ENCODE measurements at regions not wholly inside any gene's neighbourhood (a gene's known extent, or its start where the extent isn't known, plus 50 kb on each side); places are given as distances from the start of the nearest gene placed in this dataset.
"Not testable (repeated sequence)": the region's sequence is repeated elsewhere in the genome, so short reads cannot be mapped to it uniquely, and the experiment has no call there.

GRCh38 chr5:72697622-72698021 is 118.8 kb upstream of the TNPO1 start:
- in situ Hi-C loops (cut with HindIII; ENCODE audit: low pct_unique_long_range_greater_than_20kb, low sequenced_read_pairs) = no loop called here

GRCh38 chr5:72695659-72696058 is 120.8 kb upstream of the TNPO1 start:
- in situ Hi-C loops (cut with HindIII; ENCODE audit: low pct_unique_long_range_greater_than_20kb, low sequenced_read_pairs) = no loop called here
- no peak for DNase-seq (ENCODE audit: low read depth, low spot score)

More at GRCh38 chr5:72697622-72698021, 118.8 kb upstream of the TNPO1 start:
- no peak for DNase-seq (ENCODE audit: low read depth, low spot score)

- in situ Hi-C loops (cut with HindIII; ENCODE audit: low pct_unique_long_range_greater_than_20kb, low sequenced_read_pairs) = no loop called here
- no peak for DNase-seq (ENCODE audit: low read depth, low spot score)
Observed at GRCh38 chr5:72694856-72695255, 121.6 kb upstream of the TNPO1 start.

GRCh38 chr5:72693546-72694205 is 122.8 kb upstream of the TNPO1 start:
- DNase-seq (ENCODE audit: low read depth, low spot score) = no peak
- in situ Hi-C loops (cut with HindIII; ENCODE audit: low pct_unique_long_range_greater_than_20kb, low sequenced_read_pairs) = no loop called here

GRCh38 chr5:72692651-72693442 is 123.6 kb upstream of the TNPO1 start:
- in situ Hi-C loops (cut with HindIII; ENCODE audit: low pct_unique_long_range_greater_than_20kb, low sequenced_read_pairs) = no loop called here
- no peak for DNase-seq (ENCODE audit: low read depth, low spot score)

GRCh38 chr5:72692231-72692637 is 124.2 kb upstream of the TNPO1 start:
- in situ Hi-C loops (cut with HindIII; ENCODE audit: low pct_unique_long_range_greater_than_20kb, low sequenced_read_pairs) = no loop called here
- DNase-seq (ENCODE audit: low read depth, low spot score) = no peak

GRCh38 chr5:72691751-72692150 is 124.7 kb upstream of the TNPO1 start:
- in situ Hi-C loops (cut with HindIII; ENCODE audit: low pct_unique_long_range_greater_than_20kb, low sequenced_read_pairs) = no loop called here

GRCh38 chr5:72688916-72689315 is 127.5 kb upstream of the TNPO1 start:
- DNase-seq (ENCODE audit: low read depth, low spot score) = no peak
- in situ Hi-C loops (cut with HindIII; ENCODE audit: low pct_unique_long_range_greater_than_20kb, low sequenced_read_pairs) = no loop called here

More at GRCh38 chr5:72691751-72692150, 124.7 kb upstream of the TNPO1 start:
- DNase-seq (ENCODE audit: low read depth, low spot score) = no peak

- in situ Hi-C loops (cut with HindIII; ENCODE audit: low pct_unique_long_range_greater_than_20kb, low sequenced_read_pairs) = no loop called here
- DNase-seq (ENCODE audit: low read depth, low spot score) = no peak
Observed at GRCh38 chr5:72687288-72687687, 129.2 kb upstream of the TNPO1 start.

GRCh38 chr5:72682561-72682960 is 133.9 kb upstream of the TNPO1 start:
- DNase-seq (ENCODE audit: low read depth, low spot score) = no peak
- in situ Hi-C loops (cut with HindIII; ENCODE audit: low pct_unique_long_range_greater_than_20kb, low sequenced_read_pairs) = no loop called here

GRCh38 chr5:72681781-72682180 is 134.7 kb upstream of the TNPO1 start:
- no peak for DNase-seq (ENCODE audit: low read depth, low spot score)
- in situ Hi-C loops (cut with HindIII; ENCODE audit: low pct_unique_long_range_greater_than_20kb, low sequenced_read_pairs) = no loop called here

GRCh38 chr5:72677447-72677846 is 139.0 kb upstream of the TNPO1 start:
- no peak for DNase-seq (ENCODE audit: low read depth, low spot score)
- in situ Hi-C loops (cut with HindIII; ENCODE audit: low pct_unique_long_range_greater_than_20kb, low sequenced_read_pairs) = no loop called here

- DNase-seq (ENCODE audit: low read depth, low spot score); in situ Hi-C loops (cut with HindIII; ENCODE audit: low pct_unique_long_range_greater_than_20kb, low sequenced_read_pairs): not testable (repeated sequence)
Observed at GRCh38 chr5:72676831-72677230, 139.6 kb upstream of the TNPO1 start.

- in situ Hi-C loops (cut with HindIII; ENCODE audit: low pct_unique_long_range_greater_than_20kb, low sequenced_read_pairs) = no loop called here
- no peak for DNase-seq (ENCODE audit: low read depth, low spot score)
Observed at GRCh38 chr5:72673623-72674022, 142.8 kb upstream of the TNPO1 start.

- no peak for DNase-seq (ENCODE audit: low read depth, low spot score)
- in situ Hi-C loops (cut with HindIII; ENCODE audit: low pct_unique_long_range_greater_than_20kb, low sequenced_read_pairs) = no loop called here
Observed at GRCh38 chr5:72673180-72673579, 143.3 kb upstream of the TNPO1 start.

GRCh38 chr5:72667708-72668107 is 148.8 kb upstream of the TNPO1 start:
- in situ Hi-C loops (cut with HindIII; ENCODE audit: low pct_unique_long_range_greater_than_20kb, low sequenced_read_pairs) = no loop called here
- no peak for DNase-seq (ENCODE audit: low read depth, low spot score)

- in situ Hi-C loops (cut with HindIII; ENCODE audit: low pct_unique_long_range_greater_than_20kb, low sequenced_read_pairs) = no loop called here
Observed at GRCh38 chr5:72662936-72663335, 153.5 kb upstream of the TNPO1 start.

GRCh38 chr5:72662305-72662704 is 154.2 kb upstream of the TNPO1 start:
- in situ Hi-C loops (cut with HindIII; ENCODE audit: low pct_unique_long_range_greater_than_20kb, low sequenced_read_pairs) = no loop called here
- no peak for DNase-seq (ENCODE audit: low read depth, low spot score)

More at GRCh38 chr5:72662936-72663335, 153.5 kb upstream of the TNPO1 start:
- no peak for DNase-seq (ENCODE audit: low read depth, low spot score)

GRCh38 chr5:72661405-72661804 is 154.2 kb upstream of the ZNF366 start:
- in situ Hi-C loops (cut with HindIII; ENCODE audit: low pct_unique_long_range_greater_than_20kb, low sequenced_read_pairs) = no loop called here
- no peak for DNase-seq (ENCODE audit: low read depth, low spot score)

Data from SK-MEL-5 (cell line).